GM19324 (cell line): ENCODE measurements at regions not wholly inside any gene's neighbourhood (a gene's known extent, or its start where the extent isn't known, plus 50 kb on each side); places are given as distances from the start of the nearest gene placed in this dataset.

ENCODE experiments used
- ATAC-seq: cut with Tn5 transposase; IDR thresholded peaks from one replicate; pipeline ENCODE4 v1.9.1; 2021; ENCODE audit warnings: mild to moderate bottlenecking, moderate library complexity; ENCODE audit not compliant: unreplicated experiment, low FRiP score

DNA sequence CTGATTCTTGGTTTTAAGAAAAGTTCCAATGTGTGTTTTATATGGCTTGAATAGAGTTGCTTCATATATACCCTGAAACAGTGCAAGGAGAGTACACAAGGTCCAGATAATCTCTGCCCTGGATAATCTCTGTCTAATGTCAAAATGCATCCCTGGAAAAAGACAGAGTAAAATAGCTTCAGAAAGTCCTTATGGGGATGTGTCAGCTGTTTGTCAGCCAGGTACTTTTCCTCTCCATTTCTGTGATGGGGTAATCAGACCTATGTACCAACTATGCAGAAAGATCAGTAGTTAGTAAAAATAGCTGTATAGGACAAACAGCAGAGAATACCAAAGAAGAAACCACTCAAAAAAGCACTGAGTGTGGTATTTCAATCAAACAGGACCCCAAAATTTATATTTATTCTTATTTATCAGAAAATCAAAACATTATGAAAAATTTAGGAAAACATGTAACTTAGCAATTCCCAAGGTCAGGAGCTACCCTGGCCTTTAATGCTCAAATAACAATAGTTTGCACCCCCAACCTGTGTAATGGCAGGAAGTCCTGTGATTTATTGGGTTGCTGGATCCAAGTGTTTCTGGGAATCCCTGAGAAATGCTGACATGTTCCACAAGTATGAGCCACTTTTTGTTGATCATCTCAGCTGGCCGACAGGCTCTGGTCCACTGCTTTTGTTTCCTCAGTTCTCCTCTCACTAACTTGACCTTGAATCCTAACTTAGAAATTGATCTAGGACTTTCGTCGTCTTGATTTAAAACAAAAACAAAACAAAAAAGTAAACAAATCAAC, 69.6 kb downstream of the MDH1 start:
- no peak for ATAC-seq

DNA sequence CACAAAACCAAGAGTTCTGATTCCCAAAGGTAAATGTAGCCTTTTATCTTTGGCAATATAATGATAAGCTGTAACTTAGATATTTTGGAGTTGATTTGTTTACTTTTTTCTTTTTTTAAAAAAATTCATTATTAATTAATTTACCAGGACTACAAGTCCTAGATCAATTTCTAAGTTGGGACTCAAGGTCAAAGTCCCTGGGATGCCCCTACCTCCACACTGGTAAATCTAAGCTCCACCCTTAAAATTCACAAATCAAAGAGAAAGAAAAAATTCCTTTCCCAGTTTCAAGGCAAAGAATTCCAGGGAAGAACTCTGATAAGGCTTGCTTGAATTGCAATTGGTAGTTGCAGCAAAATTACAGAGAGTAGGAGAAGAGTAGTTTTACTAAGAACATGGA, 71.3 kb downstream of the MDH1 start:
- ATAC-seq, result no peak

DNA sequence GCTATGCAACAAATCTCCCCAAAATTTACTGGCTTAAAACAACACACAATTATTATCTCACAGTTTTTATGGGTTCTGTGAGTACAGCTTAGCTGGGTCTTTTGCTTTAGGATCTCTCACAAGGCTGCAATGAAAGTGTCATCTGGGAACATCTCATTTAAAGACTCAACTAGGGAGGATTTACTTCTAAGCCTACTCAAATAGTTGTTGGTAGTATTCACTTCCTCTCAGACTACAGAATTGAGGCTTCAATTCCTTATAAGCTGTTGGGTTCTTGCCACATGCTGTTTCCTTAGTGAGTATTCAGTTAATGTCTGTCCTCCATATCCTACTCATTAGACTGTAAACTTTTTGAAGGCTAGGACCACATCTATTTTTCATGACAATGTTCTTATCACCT, 72.3 kb downstream of the MDH1 start:
- no peak for ATAC-seq

DNA sequence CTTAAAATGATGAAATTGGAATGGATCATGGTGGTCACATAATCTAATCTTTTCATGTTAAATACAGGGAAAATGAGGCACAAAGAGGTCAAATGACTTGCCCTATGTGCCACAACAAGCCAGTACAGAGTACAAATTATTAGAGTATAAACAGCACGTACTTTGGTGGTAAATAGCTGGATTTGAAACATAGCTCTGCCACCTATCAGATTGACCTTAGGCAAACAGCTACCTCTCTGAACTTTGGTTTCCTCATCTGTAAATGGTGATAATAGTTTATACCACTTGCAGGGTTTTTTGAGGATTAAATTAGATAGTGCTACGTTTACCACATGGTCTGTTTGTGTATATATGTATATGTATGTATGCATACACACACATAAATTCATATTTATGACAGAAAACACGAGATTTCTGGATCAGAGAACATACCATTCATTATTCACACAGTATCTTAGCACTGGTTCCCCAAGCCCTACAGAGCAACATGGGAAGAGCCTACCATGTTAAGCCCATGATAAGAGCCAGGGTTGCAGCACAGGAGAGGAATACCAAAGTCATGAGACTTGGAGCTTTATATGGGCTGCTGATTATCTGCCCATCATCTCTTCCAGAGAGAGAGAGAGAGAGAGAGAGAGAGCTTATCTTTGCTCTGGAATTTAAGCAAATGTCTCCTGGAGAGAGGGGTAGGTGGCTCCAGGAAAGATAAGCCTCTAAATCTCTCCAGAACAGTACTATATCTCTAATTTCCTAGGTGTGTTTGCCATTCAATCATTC, 73.5 kb downstream of the MDH1 start:
- no peak for ATAC-seq

DNA sequence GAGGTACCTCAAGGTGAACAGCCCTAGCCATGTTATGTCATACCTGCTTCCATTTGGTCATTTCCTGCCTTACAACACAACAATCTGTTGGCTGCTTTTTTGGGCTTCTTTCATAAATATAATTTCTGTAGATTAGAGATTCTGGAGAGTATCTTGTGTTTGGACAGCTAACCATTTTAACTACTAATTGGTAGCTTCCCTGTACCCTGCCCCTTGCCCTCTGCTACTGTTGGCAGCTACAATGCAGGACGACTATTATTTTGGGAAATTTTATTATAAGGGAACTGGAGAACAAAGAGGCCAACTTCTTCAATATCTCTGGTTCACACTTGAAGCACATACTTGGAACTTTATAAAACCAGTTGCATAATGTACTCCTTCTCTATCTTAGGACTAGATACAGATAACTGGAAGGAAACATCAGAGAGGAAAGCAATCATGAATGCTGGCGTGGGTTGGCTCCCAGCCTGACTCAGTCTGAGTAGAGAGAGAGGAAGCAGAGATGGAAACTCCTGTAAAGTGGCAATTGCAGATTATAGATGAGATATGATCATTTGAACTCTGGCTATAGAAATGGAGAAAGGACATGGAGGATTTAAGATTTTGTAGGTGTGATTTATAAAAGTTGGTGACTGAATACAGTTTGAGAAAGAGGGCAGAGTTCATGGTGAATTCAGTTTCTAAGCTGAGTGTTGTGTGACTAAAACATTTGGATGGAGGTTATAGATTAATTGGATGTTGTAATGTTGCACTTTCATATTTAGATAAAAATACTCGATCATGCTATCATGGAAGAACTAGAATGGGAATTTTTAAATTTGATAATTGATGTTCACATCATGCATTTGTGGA, 74.5 kb downstream of the MDH1 start:
- ATAC-seq, result no peak

DNA sequence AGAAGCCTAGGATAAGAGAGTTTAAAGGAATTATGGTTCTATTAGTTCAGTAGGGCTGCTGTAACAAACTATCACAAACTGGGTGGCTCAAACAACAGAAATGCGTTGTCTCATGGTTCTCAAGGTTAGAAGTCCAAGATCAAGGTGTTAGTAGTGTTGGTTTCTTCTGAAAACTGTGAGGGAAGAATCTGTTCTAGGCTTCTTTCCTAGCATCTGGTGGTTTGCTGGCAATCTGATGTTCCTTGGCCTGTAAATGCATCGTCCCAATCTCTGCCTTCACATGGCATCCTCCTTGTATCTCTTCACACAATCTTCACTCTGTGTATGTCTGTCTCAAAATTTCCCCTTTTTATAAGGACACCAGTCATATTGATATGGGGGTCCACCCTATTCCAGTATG, 76.3 kb downstream of the MDH1 start:
- no peak for ATAC-seq

DNA sequence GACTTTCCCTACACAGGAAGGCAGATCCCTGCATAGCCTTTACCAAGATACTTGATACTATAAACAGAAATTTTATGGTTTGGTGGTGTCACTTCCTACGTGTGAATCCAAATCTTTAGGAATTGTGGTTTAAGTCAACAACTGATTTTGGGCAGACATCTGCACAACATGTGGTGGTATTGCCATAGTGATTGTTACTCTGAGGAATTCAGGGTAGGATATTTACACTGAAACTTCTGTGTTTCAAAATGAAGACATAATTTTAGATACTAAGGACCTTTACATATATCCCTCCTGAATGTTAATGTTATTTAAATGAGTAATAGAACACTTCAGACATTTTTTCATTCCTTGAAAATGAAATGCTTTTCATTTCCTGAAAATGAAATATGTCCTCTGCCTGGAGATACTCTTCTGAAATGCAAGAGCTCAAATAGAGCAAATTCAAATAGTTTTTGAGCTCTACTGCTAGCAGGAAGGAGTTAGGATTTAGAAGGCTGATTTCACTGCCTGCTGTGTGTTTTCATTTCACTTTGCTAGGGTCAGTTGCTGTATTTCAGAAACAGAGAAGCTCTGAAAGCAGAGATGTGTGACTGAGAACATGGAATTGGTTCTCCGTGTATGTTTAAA, 77.2 kb downstream of the MDH1 start:
- ATAC-seq, result no peak

DNA sequence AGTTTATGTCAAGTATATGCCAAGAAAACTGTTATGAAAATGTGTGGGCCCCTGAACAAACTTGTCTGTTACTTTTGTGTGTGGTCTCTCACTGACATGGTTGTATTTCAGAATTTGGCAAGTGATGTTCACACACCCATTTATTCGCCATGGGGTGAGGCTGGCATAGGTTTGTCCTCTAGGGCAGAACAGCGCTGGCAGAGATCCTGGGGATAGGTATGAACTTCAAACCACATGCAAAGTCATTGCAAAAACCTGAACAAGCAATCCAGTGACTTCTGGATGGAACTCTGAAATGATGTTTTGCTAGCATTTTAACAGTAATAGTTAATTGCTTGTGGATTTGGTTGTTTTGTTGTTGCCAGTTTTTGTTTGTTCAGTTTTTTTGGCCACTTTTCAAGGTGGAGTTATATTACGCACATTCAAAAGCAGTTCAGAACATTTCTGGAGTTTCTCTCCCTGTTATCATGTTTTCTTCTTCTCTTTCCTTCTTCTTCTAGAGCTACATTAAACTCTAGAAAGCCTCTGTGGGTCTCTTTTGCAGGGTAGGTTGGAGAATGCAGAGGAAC, 78.5 kb downstream of the MDH1 start:
- no peak for ATAC-seq

DNA sequence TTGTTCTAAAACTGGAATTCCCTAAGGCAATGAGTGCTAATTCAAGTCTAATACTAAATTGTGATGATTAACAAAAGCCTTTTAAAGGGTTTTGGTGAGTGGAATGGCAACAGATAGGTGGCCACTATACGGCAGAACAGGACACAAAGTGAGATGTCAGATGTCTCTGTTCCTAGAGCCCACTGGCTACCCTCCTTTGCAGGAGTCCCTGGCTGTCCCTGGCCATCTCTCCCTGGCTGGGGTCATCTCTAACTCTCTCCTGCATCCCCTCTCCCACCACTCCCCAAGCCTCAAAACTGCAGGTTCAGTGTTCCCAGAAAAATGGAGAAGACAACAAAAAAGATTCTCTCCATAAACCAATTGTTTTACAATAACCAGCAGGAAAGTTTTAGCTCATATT, 79.2 kb downstream of the MDH1 start:
- no peak for ATAC-seq

DNA sequence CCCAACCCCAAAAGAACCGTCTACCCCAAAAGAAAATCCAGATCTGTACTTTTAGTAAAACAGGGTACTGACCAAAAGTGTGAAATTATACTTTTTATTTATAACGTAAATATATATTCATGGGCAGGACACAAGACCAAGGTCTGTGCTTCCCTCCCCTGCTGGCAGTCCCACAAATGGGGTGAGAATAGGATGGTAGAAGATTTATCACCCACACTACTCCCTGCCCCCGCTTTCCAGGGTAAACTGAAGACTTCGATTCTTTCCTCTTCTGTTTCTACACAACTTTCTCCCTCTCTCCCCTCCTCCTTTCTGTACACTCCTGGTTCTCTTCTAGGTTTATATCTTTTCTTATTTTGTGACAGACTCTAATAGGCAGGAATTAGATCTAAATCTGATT, 79.7 kb downstream of the MDH1 start:
- ATAC-seq, result no peak

DNA sequence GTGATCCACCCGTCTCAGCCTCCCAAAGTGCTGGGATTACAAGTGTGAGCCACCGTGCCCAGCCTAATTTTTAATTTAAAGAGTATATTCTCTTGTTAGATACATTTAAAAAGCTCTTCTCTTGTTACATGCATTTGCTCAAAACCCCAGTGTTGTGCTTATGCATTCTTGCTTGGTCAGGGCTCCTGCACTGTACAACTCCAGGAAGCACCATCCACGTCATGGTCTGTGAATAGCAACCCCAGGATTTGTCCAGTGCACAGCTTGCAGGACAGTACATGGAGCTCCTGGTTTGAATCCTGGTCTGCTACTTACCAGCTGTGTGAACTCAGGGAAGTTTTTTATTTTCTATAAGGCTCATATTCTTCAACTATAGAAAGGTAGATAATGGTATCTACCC, 80.8 kb downstream of the MDH1 start:
- no peak for ATAC-seq

DNA sequence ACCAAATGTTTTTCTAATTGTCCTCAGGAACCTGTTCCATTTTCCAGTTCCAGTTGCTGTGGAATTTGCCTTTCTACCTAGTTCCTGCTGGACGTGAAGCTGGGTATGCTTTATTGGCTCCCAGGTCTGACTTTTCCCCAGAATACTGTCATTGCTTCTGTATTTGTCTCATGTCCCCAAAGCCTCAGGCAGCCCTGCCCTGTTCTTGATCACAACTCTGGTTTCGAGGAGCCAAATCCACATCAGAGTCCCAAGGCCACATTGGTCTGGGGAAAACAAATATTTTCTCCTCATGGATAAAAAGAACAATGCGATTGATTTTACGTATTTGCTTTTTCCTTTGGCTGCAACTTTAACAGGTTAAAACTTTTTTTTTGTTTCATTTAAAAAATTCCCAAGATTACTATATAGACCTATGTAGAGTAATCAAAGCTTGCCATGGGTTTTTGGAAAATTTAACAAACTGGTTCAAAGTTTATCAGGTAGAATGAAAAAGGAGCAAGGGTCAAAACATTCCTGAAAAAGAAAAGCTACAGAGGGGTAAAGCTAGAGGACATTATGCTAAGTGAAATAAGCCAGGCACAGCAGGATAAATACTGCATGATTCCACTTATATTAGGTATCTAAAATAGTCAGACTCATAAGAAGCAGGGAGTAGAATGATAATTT, 85.2 kb downstream of the MDH1 start:
- ATAC-seq, result no peak

DNA sequence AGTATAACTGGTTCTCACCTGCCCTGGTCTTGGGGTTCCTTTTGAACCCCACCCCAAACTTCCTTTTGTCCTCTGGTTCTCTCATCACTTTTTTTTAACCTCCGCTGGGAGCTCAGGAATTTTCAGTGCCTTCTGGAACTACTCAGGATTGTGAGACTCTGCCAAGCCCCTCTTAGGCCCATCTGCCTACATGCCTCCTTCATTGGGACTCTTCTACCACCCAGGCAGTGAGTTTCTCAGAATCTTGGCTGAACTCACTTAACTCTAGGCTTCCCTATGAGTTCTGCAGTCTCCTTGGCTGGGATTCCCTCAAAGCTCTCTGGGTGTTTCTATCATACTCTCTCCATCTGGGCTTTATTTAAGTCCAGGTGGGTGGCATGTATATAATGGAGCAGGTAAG, 86.3 kb downstream of the MDH1 start:
- no peak for ATAC-seq

DNA sequence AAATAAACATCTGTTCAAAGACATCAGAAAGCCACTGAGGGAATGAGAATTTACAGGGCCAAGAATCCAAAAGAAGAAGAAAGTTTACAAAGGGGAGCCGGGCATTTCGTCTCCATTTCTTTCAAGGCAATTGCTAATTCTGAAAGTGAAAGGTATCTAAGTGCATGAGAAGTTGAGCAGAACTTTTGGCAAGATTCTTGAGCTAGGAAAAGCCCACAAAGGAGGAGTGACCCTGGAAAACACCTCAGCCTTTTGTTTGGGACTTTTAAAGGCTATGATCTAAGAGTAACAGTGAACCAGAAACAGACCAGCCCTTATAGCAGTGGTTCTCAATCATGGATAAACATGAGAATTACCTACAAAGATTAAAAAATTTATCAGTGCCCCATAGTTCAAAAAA, 87.4 kb downstream of the MDH1 start:
- no peak for ATAC-seq

DNA sequence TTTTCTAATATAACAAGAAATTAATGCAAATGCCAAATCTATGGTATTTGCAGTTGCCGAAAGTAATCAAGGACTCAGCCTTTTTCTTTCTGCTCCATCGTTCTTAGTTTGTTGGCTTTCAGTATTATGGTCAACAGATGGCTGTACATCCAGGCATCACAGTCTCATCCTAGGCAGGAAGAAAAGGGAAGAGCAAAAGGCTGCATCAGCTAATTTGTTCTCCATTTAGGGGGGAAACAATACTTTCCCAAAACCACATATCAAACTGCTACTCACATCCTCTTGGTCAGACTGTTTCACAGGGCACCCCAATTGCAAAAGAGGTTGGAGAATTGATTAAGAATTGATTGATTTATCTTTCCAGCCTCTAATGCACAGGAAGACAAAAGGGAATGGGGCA, 89.3 kb downstream of the MDH1 start:
- no peak for ATAC-seq

DNA sequence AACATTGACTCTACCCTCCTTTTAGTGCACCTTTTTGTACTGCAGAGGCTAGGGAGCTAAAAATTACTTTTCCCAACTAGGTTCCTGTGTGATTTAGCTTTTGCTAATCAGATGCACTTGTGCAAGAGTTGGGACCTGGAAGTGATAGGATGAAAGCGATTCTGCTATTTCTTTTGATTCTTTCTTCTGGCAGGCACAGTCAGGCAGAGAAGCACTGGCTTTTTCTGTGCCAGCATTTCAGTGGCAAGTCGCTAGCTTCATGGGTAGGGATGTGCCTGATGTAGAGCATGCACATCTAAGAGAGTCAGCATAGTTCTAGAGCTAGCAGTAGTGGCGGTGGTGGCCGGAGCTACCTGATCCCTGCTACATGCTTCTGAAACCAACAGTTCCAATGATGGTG, 89.8 kb downstream of the MDH1 start:
- ATAC-seq, result no peak

DNA sequence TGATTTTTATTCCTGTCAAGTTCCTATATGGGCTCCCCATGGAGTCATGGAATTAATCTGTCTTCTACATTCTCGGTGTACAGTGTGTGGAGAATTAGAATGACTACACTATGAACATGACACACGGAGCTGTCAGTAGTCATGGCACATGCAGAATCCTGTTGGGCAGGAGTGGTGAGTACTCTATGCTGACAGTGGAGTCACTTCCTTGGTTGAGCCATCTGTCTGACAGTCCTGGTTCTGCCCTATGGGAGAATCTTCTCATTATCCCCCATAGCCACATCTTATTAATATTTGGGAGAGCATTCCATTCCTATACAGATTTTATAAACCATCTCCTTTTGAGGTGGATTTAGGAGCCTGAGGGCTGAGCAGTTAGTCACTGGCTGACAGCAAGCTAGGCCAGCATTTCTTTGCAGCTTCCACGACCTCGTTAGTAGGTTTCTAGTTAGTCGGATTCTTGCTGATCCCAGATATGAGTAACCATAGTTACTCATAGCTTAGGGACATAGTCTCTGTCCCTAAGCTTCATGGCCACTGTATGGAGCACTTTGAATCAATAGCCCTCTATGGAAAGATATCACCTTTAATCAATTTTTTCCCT, 90.6 kb downstream of the MDH1 start:
- ATAC-seq, result no peak

DNA sequence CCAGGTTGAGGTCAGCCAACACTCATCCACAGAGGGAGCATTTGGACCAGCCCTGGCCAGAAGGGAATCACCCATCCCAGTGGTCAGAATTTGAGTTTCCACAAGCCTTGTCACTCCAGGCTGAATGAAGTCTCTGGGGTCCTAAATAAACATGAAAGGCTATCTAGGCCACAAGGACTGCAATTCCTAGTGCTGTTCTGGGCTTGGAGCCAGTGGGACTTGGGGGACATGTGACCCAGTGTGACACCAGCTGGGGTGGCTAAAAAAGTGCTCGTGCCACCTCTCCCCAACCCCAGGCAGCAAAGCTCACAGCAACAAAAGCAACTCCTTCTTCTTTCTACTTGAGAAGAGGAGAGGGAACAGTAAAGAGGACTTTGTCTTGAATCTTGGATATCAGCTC, 91.7 kb downstream of the MDH1 start:
- no peak for ATAC-seq

DNA sequence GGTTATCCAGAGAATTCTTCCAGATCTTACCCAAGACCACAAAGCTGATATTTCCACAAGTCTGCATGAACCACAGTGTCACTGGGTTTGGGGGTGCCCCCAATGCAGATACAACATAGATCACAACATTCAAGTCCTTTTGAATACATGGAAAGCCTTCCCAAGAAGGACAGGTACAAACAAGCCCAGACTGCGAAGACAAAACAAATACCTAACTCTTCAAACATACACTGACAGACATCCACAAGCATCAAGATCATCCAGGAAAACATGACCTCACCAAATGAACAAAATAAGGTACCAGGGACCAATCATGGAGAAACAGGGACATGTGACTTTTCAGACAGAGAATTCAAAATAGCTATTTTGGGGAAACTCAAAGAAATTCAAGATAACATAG, 93.1 kb downstream of the MDH1 start:
- no peak for ATAC-seq
